Uterus (tissue), 3 donors: ENCODE measurements at regions not wholly inside any gene's neighbourhood (a gene's known extent, or its start where the extent isn't known, plus 50 kb on each side); places are given as distances from the start of the nearest gene placed in this dataset.

Experiments
- DNase-seq, 2 donors: peaks; one replicate each; pipeline ENCODE4 v3.0.0-alpha.2; 2019 to 2020
- H3K27ac ChIP-seq, 2 donors: fragments of 200-600 bp; sonication (generic); 1 replicate in 1 of 2; 2 replicates in 1 of 2; pipeline ENCODE4 v1.5.1; 2016 to 2018
- H3K27me3 ChIP-seq, 2 donors: fragments of 200-600 bp; sonication (generic); one replicate each; pipeline ENCODE4 v1.5.1; 2018 to 2019; ENCODE audit warnings: control low read depth in 1 of 2
- H3K36me3 ChIP-seq, 2 donors: fragments of 200-600 bp; sonication (generic); one replicate each; pipeline ENCODE4 v1.5.1; 2019; ENCODE audit warnings: control low read depth in 1 of 2
- H3K4me1 ChIP-seq, 2 donors: fragments of 200-600 bp; sonication (generic); one replicate each; pipeline ENCODE4 v1.5.1; 2018 to 2019; ENCODE audit warnings: control low read depth in 1 of 2
- H3K4me3 ChIP-seq, 2 donors: fragments of 200-600 bp; sonication (generic); 1 replicate in 1 of 2; 2 replicates in 1 of 2; pipeline ENCODE4 v1.5.1; 2018 to 2019; ENCODE audit warnings: mild to moderate bottlenecking in 1 of 2
- H3K9me3 ChIP-seq, 2 donors: fragments of 200-600 bp; sonication (generic); one replicate each; pipeline ENCODE4 v1.5.1; 2019; ENCODE audit warnings: control low read depth in 1 of 2
- CTCF ChIP-seq, 4 experiments: fragments of 200-600 bp in 2 of 4; fragments of 450-650 bp in 2 of 4; sonication (generic) in 2 of 4; IDR thresholded peaks; one replicate each; pipeline ENCODE4 v1.5.1; 2016 to 2019; ENCODE audit warnings: antibody characterized with exemption in 4 of 4, mild to moderate bottlenecking in 2 of 4, moderate library complexity in 1 of 4
- POLR2A ChIP-seq, 2 donors: fragments of 450-650 bp; IDR thresholded peaks; one replicate each; pipeline ENCODE4 v1.6.1; 2016; ENCODE audit warnings: antibody characterized with exemption in 2 of 2, mild to moderate bottlenecking in 1 of 2, moderate library complexity in 1 of 2
- intact Hi-C: fragments of 100-400 bp; cut with DNase I; formaldehyde crosslinking; loops from one replicate; pipeline ENCODE4 v1.15.1; 2023; ENCODE audit warnings: low total_unique reads
- donor health status: DM: yes; HTN: yes; CAD: no.

DNA sequence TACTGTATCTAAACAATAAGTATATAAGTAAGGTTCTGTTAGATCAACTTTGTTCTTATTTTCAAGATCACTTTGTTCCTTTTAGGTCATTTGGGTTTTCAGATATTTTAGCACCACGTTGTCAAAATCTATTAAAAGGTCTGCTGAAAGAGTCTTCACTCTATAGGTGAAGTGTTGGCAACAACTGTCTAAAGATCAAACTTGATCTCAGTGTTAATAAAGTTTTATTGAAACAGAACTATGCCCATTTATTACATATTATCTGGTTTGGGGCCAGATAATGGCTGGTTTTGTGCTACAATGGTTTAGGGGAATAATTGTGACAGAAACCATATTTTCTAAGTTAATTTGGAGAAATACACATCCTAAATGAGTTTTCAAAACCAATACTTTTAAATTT is 478.9 kb upstream of the GRM3 start:
- Histone ChIP-seq H3K9me3 (no peaks in the 10 kb centered on the region), H3K36me3 (no peaks in the 10 kb centered on the region), H3K4me1 (no peaks in the 10 kb centered on the region), H3K4me3 (no peak overlapping the region), H3K27ac (no peak overlapping the region), H3K27me3 (no peaks in the 10 kb centered on the region)
- TF ChIP-seq POLR2A (IDR thresholded peaks at IDR 0.05) = no peak
- TF ChIP-seq CTCF (IDR thresholded peaks at IDR 0.05) = no peak
- no peak for DNase-seq
- intact Hi-C loops = no loop called here

- intact Hi-C loops = no loop called here
- Histone ChIP-seq H3K27me3 (no peaks in the 10 kb centered on the region), H3K4me1 (no peaks in the 10 kb centered on the region), H3K9me3 (no peaks in the 10 kb centered on the region), H3K4me3 (no peak overlapping the region), H3K36me3 (no peaks in the 10 kb centered on the region), H3K27ac (no peak overlapping the region)
- TF ChIP-seq CTCF (IDR thresholded peaks at IDR 0.05) (no peak), POLR2A (IDR thresholded peaks at IDR 0.05) (no peak)
- DNase-seq = no peak
Measured at GRCh38 chr7:86158111-86158510, 485.6 kb upstream of the GRM3 start.

- H3K4me1 ChIP-seq = no peaks in the 10 kb centered on the region
- no peaks in the 10 kb centered on the region for H3K9me3 ChIP-seq
- DNase-seq = no peak
- H3K4me3 ChIP-seq = no peak overlapping the region
- H3K27ac ChIP-seq = no peak overlapping the region
- intact Hi-C loops = no loop called here
- H3K36me3 ChIP-seq = no peaks in the 10 kb centered on the region
- H3K27me3 ChIP-seq = no peaks in the 10 kb centered on the region
- TF ChIP-seq CTCF (IDR thresholded peaks at IDR 0.05) = no peak
- TF ChIP-seq POLR2A (IDR thresholded peaks at IDR 0.05) = no peak
Measured at GRCh38 chr7:86155623-86156022, 488.1 kb upstream of the GRM3 start.

DNA sequence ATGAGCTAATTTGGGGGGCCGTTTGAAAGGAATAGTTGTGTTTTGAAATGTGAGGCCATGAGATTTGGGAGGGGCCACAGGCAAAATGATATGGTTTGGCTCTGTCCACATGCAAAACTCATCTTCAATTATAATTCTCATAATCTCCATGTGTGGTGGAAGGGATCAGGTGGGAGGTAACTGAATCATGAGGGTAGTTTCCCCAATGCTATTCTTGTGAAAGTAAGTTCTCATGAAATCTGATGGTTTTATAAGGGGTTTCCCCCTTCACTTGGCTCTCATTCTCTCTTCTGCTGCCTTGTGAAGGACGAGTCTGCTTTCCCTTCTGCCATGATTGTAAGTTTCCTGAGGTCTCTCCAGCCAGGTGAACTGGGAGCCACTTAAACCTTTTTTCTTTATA is 490.8 kb upstream of the GRM3 start:
- Histone ChIP-seq H3K4me1 (no peaks in the 10 kb centered on the region), H3K4me3 (no peak overlapping the region), H3K9me3 (no peaks in the 10 kb centered on the region), H3K27ac (no peak overlapping the region), H3K27me3 (no peaks in the 10 kb centered on the region), H3K36me3 (no peaks in the 10 kb centered on the region)
- TF ChIP-seq CTCF (IDR thresholded peaks at IDR 0.05) (no peak), POLR2A (IDR thresholded peaks at IDR 0.05) (no peak)
- intact Hi-C loops = no loop called here
- no peak for DNase-seq

GRCh38 chr7:86149024-86149665 is 494.6 kb upstream of the GRM3 start:
- no peak overlapping the region for H3K27ac ChIP-seq
- no peaks in the 10 kb centered on the region for H3K9me3 ChIP-seq
- intact Hi-C loops = no loop called here
- no peak for DNase-seq
- H3K4me1 ChIP-seq = no peaks in the 10 kb centered on the region
- TF ChIP-seq POLR2A (IDR thresholded peaks at IDR 0.05) (no peak), CTCF (IDR thresholded peaks at IDR 0.05) (no peak)
- H3K36me3 ChIP-seq = no peaks in the 10 kb centered on the region
- no peaks in the 10 kb centered on the region for H3K27me3 ChIP-seq
- no peak overlapping the region for H3K4me3 ChIP-seq
